K562 (cell line): ENCODE measurements at regions not wholly inside any gene's neighbourhood (a gene's known extent, or its start where the extent isn't known, plus 50 kb on each side); places are given as distances from the start of the nearest gene placed in this dataset.

Experiments used
- GATAD2B ChIP-seq: fragments of 450-650 bp; IDR thresholded peaks from 2 replicates; pipeline ENCODE4 v1.6.1; 2017; ENCODE audit warnings: mild to moderate bottlenecking, borderline replicate concordance
- L3MBTL2 ChIP-seq: fragments of 450-650 bp; IDR thresholded peaks from 2 replicates; pipeline ENCODE4 v1.6.1; 2016; ENCODE audit warnings: mild to moderate bottlenecking, moderate library complexity
- RBM17 ChIP-seq: fragments of 200-400 bp; formaldehyde crosslinking; IDR thresholded peaks from 2 replicates; pipeline ENCODE4 v1.6.1; 2017; ENCODE audit warnings: low read depth, mild to moderate bottlenecking, low read length, borderline replicate concordance
- ZNF318 ChIP-seq, 2 experiments: fragments of 450-650 bp; IDR thresholded peaks; 2 replicates each; pipeline ENCODE4 v1.6.1; 2016; ENCODE audit warnings: mild to moderate bottlenecking in 2 of 2, borderline replicate concordance in 1 of 2, low read depth in 1 of 2, moderate library complexity in 1 of 2

- TF ChIP-seq RBM17, result no peak
- TF ChIP-seq GATAD2B, result no peak
- TF ChIP-seq L3MBTL2, result no peak
- no peak for TF ChIP-seq ZNF318 (IDR thresholded peaks at IDR 0.05; ENCODE audit: borderline replicate concordance in 1 of 2, low read depth in 1 of 2)
These were observed 121.4 kb upstream of the IGSF21 start (continued) for GRCh38 chr1:17986156-17986555.
